WTC11 (cell line): ENCODE measurements at regions not wholly inside any gene's neighbourhood (a gene's known extent, or its start where the extent isn't known, plus 50 kb on each side); places are given as distances from the start of the nearest gene placed in this dataset.
A peak's percentile ranks its signal among the peaks of the same experiment; 100 is the strongest.

Experiments
- ATAC-seq: fragments of 200-7000 bp; cut with Tn5 transposase; 2 replicates; pipeline ENCODE4 v1.10.0; 2021; ENCODE audit warnings: mild to moderate bottlenecking, moderate library complexity
- CTCF ChIA-PET: fragments of 300-600 bp; sonication (Branson Sonifier 250); formaldehyde crosslinking; loops from one replicate; lab custom pipeline; 2021; ENCODE audit warnings: antibody characterized with exemption; lab: Charles Lee
- POLR2A ChIA-PET: fragments of 350-600 bp; sonication (Branson Sonifier 250); formaldehyde crosslinking; loops from one replicate; lab custom pipeline; 2021; ENCODE audit warnings: antibody characterized with exemption; lab: Charles Lee
- DNase-seq: peaks from one replicate; pipeline ENCODE4 v3.0.0; 2021; ENCODE audit warnings: low spot score
- H3K27ac Mint-ChIP-seq: 2 replicates; pipeline ENCODE4 v1.8.0; 2021; ENCODE audit warnings: mixed read lengths
- H3K27me3 Mint-ChIP-seq: 2 replicates; pipeline ENCODE4 v1.8.0; 2021; ENCODE audit warnings: low read depth, mild to moderate bottlenecking, moderate library complexity, mixed read lengths
- H3K36me3 Mint-ChIP-seq: 2 replicates; pipeline ENCODE4 v1.8.0; 2021; ENCODE audit warnings: mixed read lengths
- H3K4me1 Mint-ChIP-seq: 2 replicates; pipeline ENCODE4 v1.8.0; 2022; ENCODE audit warnings: mixed read lengths
- H3K4me3 Mint-ChIP-seq: 2 replicates; pipeline ENCODE4 v1.8.0; 2021; ENCODE audit warnings: mild to moderate bottlenecking, moderate library complexity, mixed read lengths
- H3K9me3 Mint-ChIP-seq: 2 replicates; pipeline ENCODE4 v1.8.0; 2021; ENCODE audit warnings: mixed read lengths
- ELF4 ChIP-seq: sonication (generic); formaldehyde crosslinking; IDR thresholded peaks from 2 replicates; pipeline ENCODE4 v1.8.1; 2022; ENCODE audit warnings: low read depth, mild to moderate bottlenecking, moderate library complexity, missing genetic modification reagents
- ERG ChIP-seq: fragments of 250-450 bp; sonication (Bioruptor Pico); IDR thresholded peaks from 2 replicates; pipeline ENCODE4 v1.8.0; 2021; ENCODE audit warnings: mild to moderate bottlenecking
- ESRRA ChIP-seq: sonication (generic); formaldehyde crosslinking; IDR thresholded peaks from 2 replicates; pipeline ENCODE4 v1.8.1; 2022; ENCODE audit warnings: mild to moderate bottlenecking, missing genetic modification reagents, borderline replicate concordance
- MYBL2 ChIP-seq: sonication (generic); formaldehyde crosslinking; IDR thresholded peaks from 2 replicates; pipeline ENCODE4 v1.8.1; 2023; ENCODE audit warnings: mild to moderate bottlenecking, moderate library complexity, missing genetic modification reagents
- NR3C1 ChIP-seq: sonication (generic); formaldehyde crosslinking; conservative IDR thresholded peaks from 2 replicates; pipeline ENCODE4 v1.8.1; 2023; ENCODE audit warnings: low read depth, mild to moderate bottlenecking, missing genetic modification reagents
- SOX15 ChIP-seq: fragments of 250-450 bp; sonication (Bioruptor Pico); IDR thresholded peaks from 2 replicates; pipeline ENCODE4 v1.9.0; 2021; ENCODE audit warnings: mild to moderate bottlenecking
- TCF7 ChIP-seq: sonication (generic); formaldehyde crosslinking; IDR thresholded peaks from 2 replicates; pipeline ENCODE4 v1.8.0; 2022; ENCODE audit warnings: mild to moderate bottlenecking, low read depth, missing genetic modification reagents, moderate library complexity
- ZNF263 ChIP-seq: sonication (generic); formaldehyde crosslinking; IDR thresholded peaks from 2 replicates; pipeline ENCODE4 v1.8.1; 2022; ENCODE audit warnings: low read depth, mild to moderate bottlenecking, moderate library complexity, missing genetic modification reagents
- ZNF423 ChIP-seq: fragments of 250-450 bp; sonication (Bioruptor Pico); IDR thresholded peaks from 2 replicates; pipeline ENCODE4 v2.1.2; 2022; ENCODE audit warnings: mild to moderate bottlenecking, moderate library complexity
- TF ChIP-seq, protein P1 (sequence below): fragments of 250-450 bp; sonication (Bioruptor Pico); IDR thresholded peaks from 2 replicates; pipeline ENCODE4 v2.1.2; 2022; ENCODE audit warnings: mild to moderate bottlenecking, moderate library complexity
- TF ChIP-seq, protein P2 (sequence below): sonication (generic); formaldehyde crosslinking; IDR thresholded peaks from 2 replicates; pipeline ENCODE4 v1.8.0; 2023; ENCODE audit warnings: mild to moderate bottlenecking, missing genetic modification reagents
- TF ChIP-seq, protein P3 (sequence below): sonication (generic); formaldehyde crosslinking; conservative IDR thresholded peaks from 2 replicates; pipeline ENCODE4 v1.8.1; 2022; ENCODE audit warnings: mild to moderate bottlenecking, missing genetic modification reagents
- TF ChIP-seq, protein P4 (sequence below): fragments of 250-450 bp; sonication (Bioruptor Pico); conservative IDR thresholded peaks from 2 replicates; pipeline ENCODE4 v1.9.0; 2021; ENCODE audit warnings: mild to moderate bottlenecking
- TF ChIP-seq, protein P5 (sequence below): sonication (generic); formaldehyde crosslinking; IDR thresholded peaks from 2 replicates; pipeline ENCODE4 v1.8.1; 2023; ENCODE audit warnings: mild to moderate bottlenecking, missing genetic modification reagents
- TF ChIP-seq, protein P6 (sequence below): sonication (generic); formaldehyde crosslinking; IDR thresholded peaks from 2 replicates; pipeline ENCODE4 v1.8.1; 2022; ENCODE audit warnings: low read depth, mild to moderate bottlenecking, moderate library complexity, missing genetic modification reagents, borderline replicate concordance
- TF ChIP-seq, protein P7 (sequence below): sonication (generic); formaldehyde crosslinking; IDR thresholded peaks from 2 replicates; pipeline ENCODE4 v1.8.0; 2022; ENCODE audit warnings: mild to moderate bottlenecking, missing genetic modification reagents
- TF ChIP-seq, protein P8 (sequence below): fragments of 250-450 bp; sonication (Bioruptor Pico); IDR thresholded peaks from 2 replicates; pipeline ENCODE4 v1.9.0; 2021; ENCODE audit warnings: mild to moderate bottlenecking

DNA sequence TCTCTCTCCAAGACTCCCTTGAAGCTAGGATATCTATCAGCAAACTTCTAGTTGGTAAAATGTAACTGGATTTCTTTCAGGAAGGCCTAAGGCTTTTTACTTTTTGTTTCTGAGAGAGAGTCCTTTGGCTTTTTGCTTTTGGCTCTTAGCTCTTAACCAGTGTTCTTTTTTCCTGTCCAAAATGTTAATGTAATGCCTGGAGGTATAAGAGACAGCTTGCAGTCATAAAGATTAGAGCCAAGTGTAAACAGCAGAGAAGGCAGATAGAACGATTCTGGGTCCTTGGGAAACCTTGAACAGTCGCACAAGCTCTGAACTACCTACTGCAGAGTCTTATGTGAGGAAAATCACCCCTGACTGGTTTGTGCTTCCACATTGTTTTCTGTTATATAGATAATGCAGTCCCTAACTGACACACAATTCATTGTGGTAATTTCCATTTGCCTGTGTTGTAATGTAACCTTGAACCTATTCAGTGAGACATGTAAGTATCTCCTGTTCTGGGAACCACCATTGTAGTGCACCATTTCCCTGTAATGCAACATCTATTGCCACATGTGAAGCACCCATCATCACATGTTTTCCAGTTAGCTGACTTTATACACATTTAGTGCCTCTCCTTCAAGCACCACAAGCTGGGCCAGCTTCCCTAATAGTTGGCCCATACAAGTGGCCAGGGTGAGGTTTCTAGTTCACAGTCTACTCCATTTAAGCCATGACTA lies 1311.9 kb downstream of the ROBO1 start (continued):
- TF ChIP-seq, protein P1, sequence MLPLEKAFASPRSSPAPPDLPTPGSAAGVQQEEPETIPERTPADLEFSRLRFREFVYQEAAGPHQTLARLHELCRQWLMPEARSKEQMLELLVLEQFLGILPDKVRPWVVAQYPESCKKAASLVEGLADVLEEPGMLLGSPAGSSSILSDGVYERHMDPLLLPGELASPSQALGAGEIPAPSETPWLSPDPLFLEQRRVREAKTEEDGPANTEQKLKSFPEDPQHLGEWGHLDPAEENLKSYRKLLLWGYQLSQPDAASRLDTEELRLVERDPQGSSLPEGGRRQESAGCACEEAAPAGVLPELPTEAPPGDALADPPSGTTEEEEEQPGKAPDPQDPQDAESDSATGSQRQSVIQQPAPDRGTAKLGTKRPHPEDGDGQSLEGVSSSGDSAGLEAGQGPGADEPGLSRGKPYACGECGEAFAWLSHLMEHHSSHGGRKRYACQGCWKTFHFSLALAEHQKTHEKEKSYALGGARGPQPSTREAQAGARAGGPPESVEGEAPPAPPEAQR (CRISPR knock-in tag): no peak
- TF ChIP-seq ZNF263 (CRISPR knock-in tag): no peak
- TF ChIP-seq, all 79 proteins: peak for 0

- Mint-ChIP-seq H3K27me3 (no peaks in the 10 kb centered on the region), H3K4me1 (peaks cover 12% of the 10 kb centered on the region), H3K9me3 (peaks cover 30% of the 10 kb centered on the region), H3K36me3 (peaks cover 27% of the 10 kb centered on the region), H3K4me3 (no peak overlapping the region), H3K27ac (no peak overlapping the region)
- ChIA-PET CTCF (no interaction called here), POLR2A (no interaction called here)
- no peak for DNase-seq
- peak; percentile 39; the same call in 1 of the 2 replicates for ATAC-seq
- TF ChIP-seq, protein P2, sequence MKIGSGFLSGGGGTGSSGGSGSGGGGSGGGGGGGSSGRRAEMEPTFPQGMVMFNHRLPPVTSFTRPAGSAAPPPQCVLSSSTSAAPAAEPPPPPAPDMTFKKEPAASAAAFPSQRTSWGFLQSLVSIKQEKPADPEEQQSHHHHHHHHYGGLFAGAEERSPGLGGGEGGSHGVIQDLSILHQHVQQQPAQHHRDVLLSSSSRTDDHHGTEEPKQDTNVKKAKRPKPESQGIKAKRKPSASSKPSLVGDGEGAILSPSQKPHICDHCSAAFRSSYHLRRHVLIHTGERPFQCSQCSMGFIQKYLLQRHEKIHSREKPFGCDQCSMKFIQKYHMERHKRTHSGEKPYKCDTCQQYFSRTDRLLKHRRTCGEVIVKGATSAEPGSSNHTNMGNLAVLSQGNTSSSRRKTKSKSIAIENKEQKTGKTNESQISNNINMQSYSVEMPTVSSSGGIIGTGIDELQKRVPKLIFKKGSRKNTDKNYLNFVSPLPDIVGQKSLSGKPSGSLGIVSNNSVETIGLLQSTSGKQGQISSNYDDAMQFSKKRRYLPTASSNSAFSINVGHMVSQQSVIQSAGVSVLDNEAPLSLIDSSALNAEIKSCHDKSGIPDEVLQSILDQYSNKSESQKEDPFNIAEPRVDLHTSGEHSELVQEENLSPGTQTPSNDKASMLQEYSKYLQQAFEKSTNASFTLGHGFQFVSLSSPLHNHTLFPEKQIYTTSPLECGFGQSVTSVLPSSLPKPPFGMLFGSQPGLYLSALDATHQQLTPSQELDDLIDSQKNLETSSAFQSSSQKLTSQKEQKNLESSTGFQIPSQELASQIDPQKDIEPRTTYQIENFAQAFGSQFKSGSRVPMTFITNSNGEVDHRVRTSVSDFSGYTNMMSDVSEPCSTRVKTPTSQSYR: no peak
- no peak for TF ChIP-seq ESRRA
- no peak for TF ChIP-seq TCF7
- TF ChIP-seq ZNF423 (CRISPR knock-in tag): no peak
- TF ChIP-seq, protein P3, sequence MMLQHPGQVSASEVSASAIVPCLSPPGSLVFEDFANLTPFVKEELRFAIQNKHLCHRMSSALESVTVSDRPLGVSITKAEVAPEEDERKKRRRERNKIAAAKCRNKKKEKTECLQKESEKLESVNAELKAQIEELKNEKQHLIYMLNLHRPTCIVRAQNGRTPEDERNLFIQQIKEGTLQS (CRISPR knock-in tag): no peak
- TF ChIP-seq, protein P4, sequence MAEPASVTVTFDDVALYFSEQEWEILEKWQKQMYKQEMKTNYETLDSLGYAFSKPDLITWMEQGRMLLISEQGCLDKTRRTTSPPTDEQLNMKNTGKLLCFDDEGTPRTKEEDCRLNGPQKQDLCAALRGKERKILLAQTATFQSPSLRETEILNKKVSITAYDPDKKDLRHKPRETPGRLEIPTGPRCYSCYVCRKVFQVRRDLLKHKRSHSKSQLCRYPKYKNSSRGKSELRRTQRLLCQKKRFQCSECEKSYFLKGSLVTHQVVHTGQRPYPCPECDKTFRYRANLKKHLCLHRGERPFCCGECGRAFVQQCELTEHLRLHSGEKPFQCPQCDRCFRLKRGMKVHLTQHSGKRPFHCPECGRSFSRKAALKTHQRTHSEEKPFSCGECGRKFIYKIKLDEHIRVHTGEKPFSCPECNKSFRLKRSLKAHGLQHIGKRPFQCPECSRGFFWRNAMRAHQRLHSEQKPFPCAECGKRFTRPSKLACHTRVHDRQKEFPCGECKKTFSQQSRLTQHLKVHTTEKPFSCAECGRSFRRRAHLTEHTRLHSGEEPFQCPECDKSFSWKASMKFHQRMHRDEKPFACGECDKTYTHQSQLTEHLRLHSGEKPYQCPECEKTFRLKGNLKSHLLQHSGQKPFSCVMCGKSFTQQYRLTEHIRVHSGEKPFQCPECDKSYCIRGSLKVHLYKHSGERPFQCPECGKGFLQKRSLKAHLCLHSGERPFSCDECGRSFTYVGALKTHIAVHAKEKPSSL (CRISPR knock-in tag): no peak
- TF ChIP-seq, protein P5, sequence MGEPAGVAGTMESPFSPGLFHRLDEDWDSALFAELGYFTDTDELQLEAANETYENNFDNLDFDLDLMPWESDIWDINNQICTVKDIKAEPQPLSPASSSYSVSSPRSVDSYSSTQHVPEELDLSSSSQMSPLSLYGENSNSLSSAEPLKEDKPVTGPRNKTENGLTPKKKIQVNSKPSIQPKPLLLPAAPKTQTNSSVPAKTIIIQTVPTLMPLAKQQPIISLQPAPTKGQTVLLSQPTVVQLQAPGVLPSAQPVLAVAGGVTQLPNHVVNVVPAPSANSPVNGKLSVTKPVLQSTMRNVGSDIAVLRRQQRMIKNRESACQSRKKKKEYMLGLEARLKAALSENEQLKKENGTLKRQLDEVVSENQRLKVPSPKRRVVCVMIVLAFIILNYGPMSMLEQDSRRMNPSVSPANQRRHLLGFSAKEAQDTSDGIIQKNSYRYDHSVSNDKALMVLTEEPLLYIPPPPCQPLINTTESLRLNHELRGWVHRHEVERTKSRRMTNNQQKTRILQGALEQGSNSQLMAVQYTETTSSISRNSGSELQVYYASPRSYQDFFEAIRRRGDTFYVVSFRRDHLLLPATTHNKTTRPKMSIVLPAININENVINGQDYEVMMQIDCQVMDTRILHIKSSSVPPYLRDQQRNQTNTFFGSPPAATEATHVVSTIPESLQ: no peak
- no peak for TF ChIP-seq ELF4 (CRISPR knock-in tag)
- TF ChIP-seq, protein P6, sequence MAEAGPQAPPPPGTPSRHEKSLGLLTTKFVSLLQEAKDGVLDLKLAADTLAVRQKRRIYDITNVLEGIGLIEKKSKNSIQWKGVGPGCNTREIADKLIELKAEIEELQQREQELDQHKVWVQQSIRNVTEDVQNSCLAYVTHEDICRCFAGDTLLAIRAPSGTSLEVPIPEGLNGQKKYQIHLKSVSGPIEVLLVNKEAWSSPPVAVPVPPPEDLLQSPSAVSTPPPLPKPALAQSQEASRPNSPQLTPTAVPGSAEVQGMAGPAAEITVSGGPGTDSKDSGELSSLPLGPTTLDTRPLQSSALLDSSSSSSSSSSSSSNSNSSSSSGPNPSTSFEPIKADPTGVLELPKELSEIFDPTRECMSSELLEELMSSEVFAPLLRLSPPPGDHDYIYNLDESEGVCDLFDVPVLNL: no peak
- TF ChIP-seq, protein P7, sequence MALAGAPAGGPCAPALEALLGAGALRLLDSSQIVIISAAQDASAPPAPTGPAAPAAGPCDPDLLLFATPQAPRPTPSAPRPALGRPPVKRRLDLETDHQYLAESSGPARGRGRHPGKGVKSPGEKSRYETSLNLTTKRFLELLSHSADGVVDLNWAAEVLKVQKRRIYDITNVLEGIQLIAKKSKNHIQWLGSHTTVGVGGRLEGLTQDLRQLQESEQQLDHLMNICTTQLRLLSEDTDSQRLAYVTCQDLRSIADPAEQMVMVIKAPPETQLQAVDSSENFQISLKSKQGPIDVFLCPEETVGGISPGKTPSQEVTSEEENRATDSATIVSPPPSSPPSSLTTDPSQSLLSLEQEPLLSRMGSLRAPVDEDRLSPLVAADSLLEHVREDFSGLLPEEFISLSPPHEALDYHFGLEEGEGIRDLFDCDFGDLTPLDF (CRISPR knock-in tag): no peak
- TF ChIP-seq, protein P1 (CRISPR knock-in tag): no peak
- TF ChIP-seq SOX15 (CRISPR knock-in tag): no peak
- TF ChIP-seq, protein P8, sequence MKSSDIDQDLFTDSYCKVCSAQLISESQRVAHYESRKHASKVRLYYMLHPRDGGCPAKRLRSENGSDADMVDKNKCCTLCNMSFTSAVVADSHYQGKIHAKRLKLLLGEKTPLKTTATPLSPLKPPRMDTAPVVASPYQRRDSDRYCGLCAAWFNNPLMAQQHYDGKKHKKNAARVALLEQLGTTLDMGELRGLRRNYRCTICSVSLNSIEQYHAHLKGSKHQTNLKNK (CRISPR knock-in tag): no peak
- TF ChIP-seq NR3C1 (CRISPR knock-in tag): no peak
- TF ChIP-seq MYBL2 (CRISPR knock-in tag): no peak
- no peak for TF ChIP-seq ERG
These were observed 1308.0 kb downstream of the ROBO1 start for GRCh38 chr3:78459796-78460195.
